ENCODE measurements at regions not wholly inside any gene's neighbourhood (a gene's known extent, or its start where the extent isn't known, plus 50 kb on each side); places are given as distances from the start of the nearest gene placed in this dataset.
A peak's percentile ranks its signal among the peaks of the same experiment; 100 is the strongest.
"Not testable (repeated sequence)": the region's sequence is repeated elsewhere in the genome, so short reads cannot be mapped to it uniquely, and the experiment has no call there.

GRCh38 chr21:7837315-7837714, 2684.1 kb upstream of the TPTE start:
- not testable (repeated sequence) for ATAC-seq

- not testable (repeated sequence) for ATAC-seq
Observed at GRCh38 chr21:7853426-7853825, 2668.0 kb upstream of the TPTE start.

GRCh38 chr21:7853836-7854235, 2667.5 kb upstream of the TPTE start:
- peak; percentile 71 for ATAC-seq

Measured in SK-N-SH treated with all-trans-retinoic acid at 6 μM for 48 hours (cell line).